B cell (primary cell): ENCODE measurements at regions not wholly inside any gene's neighbourhood (a gene's known extent, or its start where the extent isn't known, plus 50 kb on each side); places are given as distances from the start of the nearest gene placed in this dataset.

Experiments used
- EZH2 ChIP-seq: IDR thresholded peaks from 2 replicates; pipeline ENCODE4 v1.6.1; 2012; ENCODE audit warnings: borderline replicate concordance, low read depth, mild to moderate bottlenecking, moderate library complexity, low read length; ENCODE audit not compliant: insufficient read depth, poor library complexity, severe bottlenecking
- TF ChIP-seq, protein P1 (sequence below): fragments of 200-600 bp; IDR thresholded peaks from one replicate; pipeline ENCODE4 v1.8.0; 2022; ENCODE audit warnings: antibody characterized with exemption, mild to moderate bottlenecking

DNA sequence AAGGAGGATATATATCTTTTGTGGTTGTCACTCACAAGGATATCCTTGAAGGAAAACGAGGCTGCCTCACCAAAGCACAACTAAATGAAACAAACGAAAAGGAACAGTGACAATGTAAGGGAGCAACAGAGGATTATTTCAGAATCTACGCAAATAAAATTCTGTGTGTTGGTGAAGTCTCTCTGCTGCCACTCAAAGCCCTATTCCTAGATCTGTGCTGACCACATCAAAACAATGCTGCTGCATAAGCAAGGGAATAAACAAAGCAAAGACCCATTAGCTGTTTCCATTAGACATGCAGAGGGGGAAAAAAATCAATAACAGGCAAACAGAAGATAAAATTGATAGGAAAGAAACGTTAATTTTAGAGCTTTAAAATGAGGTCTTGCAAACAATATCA, 204.4 kb downstream of the MZT1 start:
- TF ChIP-seq, protein P1, sequence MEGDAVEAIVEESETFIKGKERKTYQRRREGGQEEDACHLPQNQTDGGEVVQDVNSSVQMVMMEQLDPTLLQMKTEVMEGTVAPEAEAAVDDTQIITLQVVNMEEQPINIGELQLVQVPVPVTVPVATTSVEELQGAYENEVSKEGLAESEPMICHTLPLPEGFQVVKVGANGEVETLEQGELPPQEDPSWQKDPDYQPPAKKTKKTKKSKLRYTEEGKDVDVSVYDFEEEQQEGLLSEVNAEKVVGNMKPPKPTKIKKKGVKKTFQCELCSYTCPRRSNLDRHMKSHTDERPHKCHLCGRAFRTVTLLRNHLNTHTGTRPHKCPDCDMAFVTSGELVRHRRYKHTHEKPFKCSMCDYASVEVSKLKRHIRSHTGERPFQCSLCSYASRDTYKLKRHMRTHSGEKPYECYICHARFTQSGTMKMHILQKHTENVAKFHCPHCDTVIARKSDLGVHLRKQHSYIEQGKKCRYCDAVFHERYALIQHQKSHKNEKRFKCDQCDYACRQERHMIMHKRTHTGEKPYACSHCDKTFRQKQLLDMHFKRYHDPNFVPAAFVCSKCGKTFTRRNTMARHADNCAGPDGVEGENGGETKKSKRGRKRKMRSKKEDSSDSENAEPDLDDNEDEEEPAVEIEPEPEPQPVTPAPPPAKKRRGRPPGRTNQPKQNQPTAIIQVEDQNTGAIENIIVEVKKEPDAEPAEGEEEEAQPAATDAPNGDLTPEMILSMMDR: no peak
- no peak for TF ChIP-seq EZH2
